GM12892 (cell line): ENCODE measurements at regions not wholly inside any gene's neighbourhood (a gene's known extent, or its start where the extent isn't known, plus 50 kb on each side); places are given as distances from the start of the nearest gene placed in this dataset.

ENCODE experiments used
- POLR2A ChIP-seq: IDR thresholded peaks from 2 replicates; pipeline ENCODE4 v1.6.1; 2011; ENCODE audit warnings: low read depth, low read length, control low read depth
- POLR2AphosphoS5 ChIP-seq: IDR thresholded peaks from 2 replicates; pipeline ENCODE4 v1.6.1; 2011; ENCODE audit warnings: low read depth, low read length, control low read depth

DNA sequence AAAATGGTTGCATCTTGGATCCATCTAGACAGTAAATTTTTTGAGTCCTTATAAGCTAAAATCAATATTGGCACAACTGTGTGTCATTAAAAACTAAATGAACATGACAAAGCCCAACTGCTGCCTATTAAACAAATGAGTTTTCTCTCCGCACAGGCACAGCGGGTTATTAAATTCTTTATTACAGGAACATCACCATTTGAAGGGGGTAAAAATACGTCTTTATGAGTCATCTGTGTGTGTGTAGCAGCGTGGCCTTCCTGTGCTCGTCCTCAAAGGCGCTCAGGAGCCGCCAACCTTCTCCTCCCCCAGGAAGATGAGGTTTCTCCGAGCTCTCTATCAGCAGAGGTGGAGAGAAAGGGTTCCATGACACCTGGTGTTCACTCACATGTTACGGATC is 62.6 kb upstream of the SDK2 start:
- TF ChIP-seq POLR2A: no peak
- TF ChIP-seq POLR2AphosphoS5: no peak
